WI38 (cell line): ENCODE measurements at regions not wholly inside any gene's neighbourhood (a gene's known extent, or its start where the extent isn't known, plus 50 kb on each side); places are given as distances from the start of the nearest gene placed in this dataset.

Experiments used
- H3K4me3 ChIP-seq: 2 replicates; pipeline ENCODE4 v1.5.1; 2011; ENCODE audit warnings: low read depth, mild to moderate bottlenecking, control low read depth, low read length
- CTCF ChIP-seq: IDR thresholded peaks from 2 replicates; pipeline ENCODE4 v1.5.1; 2012; ENCODE audit warnings: low read depth, mild to moderate bottlenecking, control low read depth, low read length

GRCh38 chr13:50400035-50400726 lies 384.9 kb downstream of the KCNRG start:
- no peak overlapping the region for H3K4me3 ChIP-seq
- TF ChIP-seq CTCF: no peak

- H3K4me3 ChIP-seq: no peak overlapping the region
- no peak for TF ChIP-seq CTCF
Observed at GRCh38 chr13:50401049-50401505, 385.8 kb downstream of the KCNRG start.

- no peak for TF ChIP-seq CTCF
- H3K4me3 ChIP-seq: no peak overlapping the region
Observed at GRCh38 chr13:50401721-50402465, 386.6 kb downstream of the KCNRG start.

GRCh38 chr13:50403311-50403710 lies 388.1 kb downstream of the KCNRG start:
- H3K4me3 ChIP-seq: no peak overlapping the region
- no peak for TF ChIP-seq CTCF

- H3K4me3 ChIP-seq: no peak overlapping the region
- no peak for TF ChIP-seq CTCF
Observed at GRCh38 chr13:50404116-50404515, 388.9 kb downstream of the KCNRG start.

GRCh38 chr13:50404769-50405168 lies 389.5 kb downstream of the KCNRG start:
- no peak for TF ChIP-seq CTCF
- H3K4me3 ChIP-seq: no peak overlapping the region

GRCh38 chr13:50406831-50407230 lies 391.6 kb downstream of the KCNRG start:
- TF ChIP-seq CTCF: no peak
- no peak overlapping the region for H3K4me3 ChIP-seq
